H1 (cell line): ENCODE measurements at regions not wholly inside any gene's neighbourhood (a gene's known extent, or its start where the extent isn't known, plus 50 kb on each side); places are given as distances from the start of the nearest gene placed in this dataset.

Source experiments
- CTCF ChIA-PET: fragments of 300-600 bp; sonication (Branson Sonifier 250); formaldehyde crosslinking; loops from one replicate; lab custom pipeline; 2021; ENCODE audit not compliant: partially characterized antibody; lab: Charles Lee
- POLR2A ChIA-PET: fragments of 300-600 bp; sonication (Branson Sonifier 250); formaldehyde crosslinking; loops from one replicate; lab custom pipeline; 2021; ENCODE audit warnings: inconsistent platforms; ENCODE audit not compliant: partially characterized antibody; lab: Charles Lee
- DNase-seq, 2 experiments: peaks; one replicate each; pipeline versions ENCODE4 v3.0.0 to v3.0.0-alpha.2; 2010 to 2022; ENCODE audit warnings: low spot score in 2 of 2, low read depth in 1 of 2, mixed read lengths in 1 of 2
- FAIRE-seq: peaks from 2 replicates; lab custom pipeline; 2011; peaks lifted over from hg19 to GRCh38; lab: Jason Lieb, UNC
- H2AFZ ChIP-seq: 2 replicates; pipeline ENCODE4 v1.8.1; 2012; ENCODE audit warnings: low read length, inconsistent platforms
- H2AK5ac ChIP-seq: 2 replicates; pipeline ENCODE4 v1.6.1; 2013; ENCODE audit warnings: low read depth, low read length
- H2BK120ac ChIP-seq: replicated peaks from 2 replicates; pipeline ENCODE3; 2013; ENCODE audit warnings: low read depth, low read length, inconsistent platforms
- H2BK12ac ChIP-seq: 2 replicates; pipeline ENCODE4 v1.6.1; 2013; ENCODE audit warnings: low read depth, low read length
- H2BK15ac ChIP-seq: 2 replicates; pipeline ENCODE4 v1.6.1; 2013; ENCODE audit warnings: low read length
- H2BK20ac ChIP-seq: 2 replicates; pipeline ENCODE4 v1.6.1; 2013; ENCODE audit warnings: low read length
- H2BK5ac ChIP-seq: 2 replicates; pipeline ENCODE4 v1.6.1; 2013; ENCODE audit warnings: low read depth, low read length
- H3K14ac ChIP-seq: 2 replicates; pipeline ENCODE4 v1.6.1; 2013; ENCODE audit warnings: inconsistent platforms; ENCODE audit not compliant: insufficient read length
- H3K18ac ChIP-seq: 2 replicates; pipeline ENCODE4 v1.6.1; 2013; ENCODE audit warnings: low read length; ENCODE audit errors: extremely low read depth
- H3K23ac ChIP-seq: 2 replicates; pipeline ENCODE4 v1.6.1; 2013; ENCODE audit warnings: inconsistent platforms; ENCODE audit not compliant: insufficient read length
- H3K23me2 ChIP-seq: 2 replicates; pipeline ENCODE4 v1.6.1; 2013; ENCODE audit warnings: low read depth, low read length
- H3K27ac ChIP-seq: 2 replicates; pipeline ENCODE4 v1.6.1; 2011; ENCODE audit warnings: low read depth, low read length, inconsistent platforms
- H3K27me3 ChIP-seq, 4 experiments: replicated peaks in 1 of 4; 1 replicate in 1 of 4; 2 replicates in 3 of 4; pipeline versions ENCODE4 v1.6.1 to v1.8.1; 2011 to 2013; ENCODE audit warnings: low read length in 3 of 4, mild to moderate bottlenecking in 3 of 4, inconsistent platforms in 2 of 4, mixed read lengths in 2 of 4, moderate library complexity in 1 of 4; ENCODE audit not compliant: control insufficient read depth in 3 of 4, insufficient read depth in 3 of 4; ENCODE audit errors: extremely low read depth in 1 of 4
- H3K36me3 ChIP-seq, 4 experiments: 2 replicates each; pipeline versions ENCODE4 v1.6.1 to v1.8.1; 2011 to 2013; ENCODE audit warnings: mild to moderate bottlenecking in 4 of 4, low read length in 3 of 4, moderate library complexity in 2 of 4, control low read depth in 1 of 4, inconsistent platforms in 1 of 4; ENCODE audit not compliant: insufficient read depth in 4 of 4, control insufficient read depth in 2 of 4
- H3K4ac ChIP-seq: replicated peaks from 2 replicates; pipeline ENCODE3; 2013; ENCODE audit warnings: low read length, low read depth, mixed read lengths, inconsistent platforms; ENCODE audit not compliant: insufficient read length
- H3K4me1 ChIP-seq, 4 experiments: replicated peaks in 1 of 4; 1 replicate in 1 of 4; 2 replicates in 3 of 4; pipeline versions ENCODE4 v1.6.1 to v1.8.1; 2011 to 2013; ENCODE audit warnings: low read length in 3 of 4, inconsistent platforms in 2 of 4, mixed read lengths in 1 of 4; ENCODE audit not compliant: insufficient read depth in 4 of 4, control insufficient read depth in 3 of 4
- H3K4me2 ChIP-seq, 2 experiments: 2 replicates each; pipeline versions ENCODE4 v1.6.1 to v1.8.1; 2011 to 2013; ENCODE audit warnings: low read depth in 2 of 2, low read length in 2 of 2, control low read depth in 1 of 2, inconsistent platforms in 1 of 2, mild to moderate bottlenecking in 1 of 2; ENCODE audit not compliant: insufficient read depth in 1 of 2
- H3K4me3 ChIP-seq, 4 experiments: fragments of 200-600, 300-600 bp in 1 of 4; sonication (generic), shearing (Covaris generic), sonication (Bioruptor Twin) in 1 of 4; 2 replicates each; pipeline versions ENCODE4 v1.5.1 to v1.8.1; 2011 to 2016; ENCODE audit warnings: low read length in 4 of 4, low read depth in 3 of 4, control low read depth in 2 of 4, inconsistent platforms in 2 of 4, mild to moderate bottlenecking in 2 of 4, mixed read lengths in 1 of 4, moderate library complexity in 1 of 4; ENCODE audit not compliant: insufficient read depth in 2 of 4; ENCODE audit errors: extremely low read depth in 1 of 4
- H3K56ac ChIP-seq: replicated peaks from 2 replicates; pipeline ENCODE3; 2013; ENCODE audit warnings: low read depth, mild to moderate bottlenecking, mixed read lengths, low read length, inconsistent platforms; ENCODE audit not compliant: insufficient read length
- H3K79me1 ChIP-seq: 2 replicates; pipeline ENCODE4 v1.6.1; 2013; ENCODE audit warnings: low read depth, low read length, control low read depth
- H3K79me2 ChIP-seq, 2 experiments: 2 replicates each; pipeline versions ENCODE4 v1.6.1 to v1.8.1; 2012 to 2013; ENCODE audit warnings: low read length in 2 of 2, mild to moderate bottlenecking in 2 of 2, inconsistent platforms in 1 of 2; ENCODE audit not compliant: insufficient read depth in 2 of 2, control insufficient read depth in 1 of 2
- H3K9ac ChIP-seq, 4 experiments: replicated peaks in 1 of 4; 1 replicate in 1 of 4; 2 replicates in 3 of 4; pipeline versions ENCODE4 v1.6.1 to v1.8.1; 2011 to 2013; ENCODE audit warnings: low read depth in 3 of 4, low read length in 3 of 4, control low read depth in 2 of 4, mild to moderate bottlenecking in 2 of 4, moderate library complexity in 2 of 4, inconsistent platforms in 1 of 4; ENCODE audit errors: extremely low read depth in 1 of 4
- H3K9me3 ChIP-seq, 2 experiments: 2 replicates each; pipeline versions ENCODE4 v1.6.1 to v1.8.1; 2012 to 2013; ENCODE audit warnings: mild to moderate bottlenecking in 2 of 2, moderate library complexity in 2 of 2, control low read depth in 1 of 2, inconsistent platforms in 1 of 2, low read depth in 1 of 2, low read length in 1 of 2, mixed read lengths in 1 of 2; ENCODE audit not compliant: insufficient read depth in 2 of 2
- H4K20me1 ChIP-seq, 2 experiments: replicated peaks in 1 of 2; 2 replicates each; pipeline versions ENCODE3 to v1.8.1; 2011 to 2013; ENCODE audit warnings: inconsistent platforms in 2 of 2, low read length in 2 of 2, mild to moderate bottlenecking in 1 of 2; ENCODE audit not compliant: insufficient read depth in 2 of 2, control insufficient read depth in 1 of 2
- H4K5ac ChIP-seq: 2 replicates; pipeline ENCODE4 v1.6.1; 2013; ENCODE audit warnings: low read length, low read depth, mixed read lengths, inconsistent platforms; ENCODE audit not compliant: insufficient read length
- H4K8ac ChIP-seq: 2 replicates; pipeline ENCODE4 v1.8.0; 2013; ENCODE audit warnings: mild to moderate bottlenecking, moderate library complexity, low read length, inconsistent platforms; ENCODE audit not compliant: insufficient read depth; ENCODE audit errors: extremely low read depth
- H4K91ac ChIP-seq: replicated peaks from 2 replicates; pipeline ENCODE3; 2013; ENCODE audit warnings: low read length, mixed read lengths, inconsistent platforms; ENCODE audit not compliant: insufficient read length
- JUN ChIP-seq: IDR thresholded peaks from 2 replicates; pipeline ENCODE4 v1.6.1; 2011; ENCODE audit warnings: low read depth, mild to moderate bottlenecking, improper control_type of control experiment, low read length
- RBBP5 ChIP-seq: IDR thresholded peaks from 2 replicates; pipeline ENCODE4 v1.7.1; 2012; ENCODE audit warnings: low read depth, mild to moderate bottlenecking, inconsistent platforms, low read length, moderate library complexity, borderline replicate concordance
- RFX5 ChIP-seq: IDR thresholded peaks from 2 replicates; pipeline ENCODE4 v1.6.1; 2011; ENCODE audit warnings: low read depth, low read length, improper control_type of control experiment, borderline replicate concordance
- SUZ12 ChIP-seq: fragments of 200-600 bp; sonication (generic); IDR thresholded peaks from 2 replicates; pipeline ENCODE4 v1.6.1; 2012; ENCODE audit warnings: mild to moderate bottlenecking, inconsistent platforms, low read length, moderate library complexity, mixed read lengths
- WGBS, 2 experiments: shearing (Covaris generic) in 1 of 2; methylation state at CpG; one replicate each; pipeline versions ENCODE4 v1.1.6 to v1.1.7; 2013 to 2015; ENCODE audit warnings: low lambda C conversion rate in 2 of 2, mixed read lengths in 2 of 2, inconsistent platforms in 1 of 2, low coverage in 1 of 2, missing lambda C conversion rate in 1 of 2; ENCODE audit not compliant: insufficient replicate concordance in 2 of 2, insufficient coverage in 1 of 2, insufficient read length in 1 of 2; ENCODE audit errors: extremely low coverage in 1 of 2, missing lambda C conversion rate in 1 of 2; 5-methylcytosine and 5-hydroxymethylcytosine counted together

GRCh38 chr5:129217179-129217578 lies 122.6 kb downstream of the ISOC1 start:
- Histone ChIP-seq H3K56ac (no peak overlapping the region), H3K27ac (no peak overlapping the region), H3K36me3 (no peaks in the 10 kb centered on the region), H4K20me1 (no peaks in the 10 kb centered on the region), H3K18ac (no peak overlapping the region), H3K79me1 (no peaks in the 10 kb centered on the region), H3K4me1 (no peaks in the 10 kb centered on the region), H3K27me3 (no peaks in the 10 kb centered on the region), H3K9ac (no peak overlapping the region), H3K4me3 (no peak overlapping the region), H4K8ac (no peak overlapping the region), H2BK120ac (no peak overlapping the region), H2AK5ac (no peak overlapping the region), H3K4me2 (no peak overlapping the region), H3K23ac (no peak overlapping the region), H2BK20ac (no peak overlapping the region), H4K91ac (no peak overlapping the region), H3K14ac (no peak overlapping the region), H3K79me2 (no peaks in the 10 kb centered on the region), H2BK12ac (no peak overlapping the region), H3K4ac (no peak overlapping the region), H4K5ac (no peak overlapping the region), H2BK15ac (no peak overlapping the region), H2AFZ (no peak overlapping the region), H3K9me3 (no peaks in the 10 kb centered on the region; a peak in 1 of 4 replicates), H2BK5ac (no peak overlapping the region), H3K23me2 (no peaks in the 10 kb centered on the region)
- TF ChIP-seq RBBP5 (no peak), RFX5 (no peak), SUZ12 (no peak), JUN (no peak)
- DNase-seq (no peak), FAIRE-seq (no peak)
- 93% methylated on average over 3 of the region's 3 CpGs; no CpG with 5 or more reads in 1 of the 2 experiments for WGBS, 2 experiments
- POLR2A ChIA-PET, result no interaction called here
- CTCF ChIA-PET, result interaction anchor here (0.7 kb wide), 1 partner anchor 31 kb away, joined by 3 read pairs; no protein-coding TSS in a partner anchor
